Stimulated activated CD4-positive, alpha-beta T cell treated with anti-CD3 and anti-CD28 coated beads, Interleukin-1b, Interleukin-23, amount 100 ng/mL, for 48 hours (primary cell): ENCODE measurements at regions not wholly inside any gene's neighbourhood (a gene's known extent, or its start where the extent isn't known, plus 50 kb on each side); places are given as distances from the start of the nearest gene placed in this dataset.

Source experiments
- DNase-seq: peaks from one replicate; pipeline ENCODE4 v3.0.0-alpha.2; 2020

DNA sequence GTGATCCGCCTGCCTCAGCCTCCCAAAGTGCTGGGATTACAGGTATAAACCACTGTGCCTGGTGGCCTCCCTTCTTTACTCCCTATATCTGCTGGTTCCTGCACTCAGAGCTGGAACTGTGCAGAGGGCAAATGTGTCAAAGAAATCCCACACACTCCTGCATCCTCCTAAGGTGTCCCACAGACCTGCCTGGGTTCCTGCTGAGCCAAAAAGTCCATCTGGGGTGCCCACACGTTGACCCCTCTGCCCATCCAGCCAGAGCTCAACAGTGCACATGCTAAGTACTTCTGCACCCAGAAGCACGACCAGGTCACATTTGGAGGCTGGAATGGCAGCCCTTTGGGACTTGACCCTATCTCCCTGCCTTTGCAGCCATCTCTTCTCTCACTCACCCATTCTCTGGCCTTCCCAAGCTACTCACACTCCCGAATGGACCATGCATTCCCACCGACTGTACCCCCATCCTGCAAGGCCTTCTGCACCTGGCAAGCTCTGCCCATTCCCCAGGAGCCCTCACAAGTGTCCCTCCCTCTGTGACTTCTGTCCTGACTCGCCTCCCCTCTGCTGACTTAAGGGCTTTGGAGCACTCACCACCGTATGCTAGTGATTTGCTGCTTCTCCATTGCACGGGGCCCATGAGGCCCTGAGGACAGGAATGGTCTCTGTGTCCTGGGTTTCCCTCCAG, 152.1 kb downstream of the KCTD15 start:
- DNase-seq: no peak

DNA sequence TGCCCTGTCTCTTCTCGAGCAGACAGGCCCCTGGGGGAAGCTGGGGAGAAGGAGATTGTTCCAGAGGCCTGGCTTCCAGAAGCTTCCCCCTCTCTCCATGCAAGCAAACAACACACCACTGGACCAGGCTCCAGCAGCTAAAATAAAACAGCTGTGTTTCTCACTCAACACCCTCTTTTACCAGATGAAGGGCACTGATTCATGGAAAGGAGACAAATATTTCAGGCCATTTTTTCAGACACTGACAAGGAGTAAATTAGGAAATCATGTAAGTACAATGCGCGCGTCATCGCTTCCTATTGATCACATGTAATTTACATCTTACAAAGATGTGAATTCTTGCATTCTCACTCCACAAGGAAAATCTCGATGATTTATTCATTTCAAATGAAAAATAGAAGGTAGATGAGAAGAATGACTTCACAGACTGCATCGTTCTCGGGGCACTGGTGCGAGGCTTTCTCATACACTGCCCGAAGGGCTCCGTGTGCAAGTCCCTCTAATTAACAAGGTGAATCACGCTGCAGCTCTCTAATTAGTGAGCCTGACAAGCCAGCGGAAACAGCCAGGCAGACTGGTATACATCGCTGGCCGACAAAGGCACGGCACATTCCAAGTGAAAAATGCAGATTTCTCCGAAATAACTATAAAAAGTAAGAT, 153.6 kb downstream of the KCTD15 start:
- no peak for DNase-seq

DNA sequence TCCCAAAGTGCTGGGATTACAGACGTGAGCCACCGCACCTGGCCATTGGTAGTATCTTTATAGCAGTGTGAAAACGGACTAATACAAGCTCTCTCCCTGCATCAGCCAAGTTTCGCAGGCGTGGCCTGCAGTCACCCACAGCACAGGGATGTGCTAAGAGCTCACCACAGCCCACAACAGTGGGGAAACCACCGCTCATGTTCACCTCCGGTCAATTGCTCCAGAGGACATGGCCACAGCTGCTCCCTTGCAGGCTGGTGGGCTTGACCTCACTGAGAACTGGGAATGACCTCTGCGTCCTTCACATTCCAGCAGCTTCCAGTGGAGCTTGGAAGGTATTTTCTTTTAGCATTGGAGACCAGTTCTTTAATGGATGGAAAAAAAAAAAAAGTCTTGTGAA, 156.4 kb downstream of the KCTD15 start:
- DNase-seq: no peak

DNA sequence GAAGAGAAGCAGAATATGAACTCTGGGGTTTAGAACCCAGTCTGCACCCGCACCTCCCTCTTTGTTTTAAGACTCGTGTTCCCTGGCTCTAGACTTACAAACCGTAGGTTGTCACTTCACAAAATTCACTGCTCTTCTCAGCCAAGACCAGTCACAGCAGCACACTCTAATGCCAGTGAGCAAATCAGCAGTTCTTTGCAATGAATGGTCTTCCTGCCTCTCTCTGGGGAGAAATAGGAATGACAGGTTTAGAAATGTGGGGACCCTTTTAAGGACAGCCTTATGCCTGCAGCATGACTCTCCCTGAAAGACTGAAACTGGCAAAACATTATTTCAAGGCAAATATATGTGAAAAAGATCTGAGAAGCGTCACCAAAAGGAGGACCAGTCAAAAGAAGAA, 156.9 kb downstream of the KCTD15 start:
- no peak for DNase-seq

DNA sequence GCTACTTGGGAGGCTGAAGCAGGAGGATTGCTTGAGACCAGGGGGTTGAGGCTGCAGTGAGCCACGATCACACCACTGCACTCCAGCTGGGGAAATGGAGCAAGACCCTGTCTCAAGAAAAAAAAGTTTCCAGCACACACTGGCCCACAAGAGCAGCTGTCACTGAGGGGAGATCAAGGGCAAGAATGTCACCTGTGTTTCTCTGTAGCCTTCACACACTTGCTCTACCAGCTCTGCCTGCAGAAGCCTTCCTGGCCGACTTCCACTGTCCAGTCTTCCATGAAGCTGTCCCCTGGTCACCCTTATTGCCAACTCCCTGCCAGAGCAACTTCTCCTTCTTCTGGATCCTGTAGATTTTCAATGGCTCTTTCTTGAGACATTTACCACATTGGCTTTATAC, 158.0 kb downstream of the KCTD15 start:
- DNase-seq: no peak

DNA sequence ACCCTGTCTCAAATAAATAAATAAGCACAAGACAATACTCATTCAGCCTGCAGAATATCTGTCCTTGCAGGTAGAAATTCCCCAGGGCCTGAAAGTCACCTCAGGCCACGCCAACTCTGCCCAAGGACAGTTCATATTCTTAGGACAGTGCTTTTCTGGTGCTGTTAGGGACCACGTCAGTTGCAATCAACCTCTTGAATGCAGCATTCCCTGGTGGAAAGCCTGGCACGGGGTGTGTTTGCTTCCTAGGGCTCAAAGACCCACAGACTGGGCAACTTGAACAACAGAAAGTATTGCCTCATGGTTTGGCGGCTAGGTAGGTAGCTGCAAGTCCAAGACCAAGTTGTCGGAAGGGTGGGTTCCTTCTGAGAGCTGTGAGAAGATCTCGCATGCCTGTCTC, 160.3 kb downstream of the KCTD15 start:
- no peak for DNase-seq

DNA sequence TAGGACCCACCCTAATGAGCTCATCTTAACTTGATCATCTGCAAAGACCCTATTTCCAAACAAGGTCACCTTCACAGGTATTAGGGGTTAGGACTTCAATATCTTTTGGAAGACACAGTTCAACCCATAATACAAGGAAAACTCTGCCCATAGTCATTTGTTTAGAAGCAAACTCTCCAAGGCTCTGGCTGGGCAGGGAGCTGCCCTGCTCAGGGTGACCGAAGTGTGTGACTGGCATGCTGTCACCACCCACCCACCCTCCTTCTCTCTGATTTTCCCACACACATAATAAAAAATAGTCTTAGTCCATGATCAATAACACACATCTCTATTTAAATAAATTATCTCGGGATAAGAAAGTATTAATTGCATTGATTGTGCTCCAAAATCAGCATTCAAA, 161.1 kb downstream of the KCTD15 start:
- no peak for DNase-seq

DNA sequence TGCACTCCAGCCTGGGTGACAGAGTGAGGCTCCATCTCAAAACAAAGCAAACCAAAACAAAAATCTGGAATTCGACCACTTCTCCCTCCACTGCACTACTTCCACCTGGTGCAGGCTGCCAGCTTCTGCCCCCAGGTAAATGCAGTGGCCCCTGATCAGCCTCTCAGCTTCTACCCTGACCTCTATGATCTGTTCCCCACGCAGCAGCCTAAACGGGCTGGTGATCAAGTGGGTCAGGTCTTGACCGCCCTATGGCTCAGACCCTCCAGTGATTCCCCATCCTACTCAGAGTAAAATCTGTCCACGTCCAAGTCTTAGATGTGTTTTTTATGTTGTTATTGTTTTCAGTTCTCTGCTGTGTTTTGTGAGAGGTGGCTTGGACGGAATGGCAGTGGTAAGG, 163.9 kb downstream of the KCTD15 start:
- DNase-seq: no peak

DNA sequence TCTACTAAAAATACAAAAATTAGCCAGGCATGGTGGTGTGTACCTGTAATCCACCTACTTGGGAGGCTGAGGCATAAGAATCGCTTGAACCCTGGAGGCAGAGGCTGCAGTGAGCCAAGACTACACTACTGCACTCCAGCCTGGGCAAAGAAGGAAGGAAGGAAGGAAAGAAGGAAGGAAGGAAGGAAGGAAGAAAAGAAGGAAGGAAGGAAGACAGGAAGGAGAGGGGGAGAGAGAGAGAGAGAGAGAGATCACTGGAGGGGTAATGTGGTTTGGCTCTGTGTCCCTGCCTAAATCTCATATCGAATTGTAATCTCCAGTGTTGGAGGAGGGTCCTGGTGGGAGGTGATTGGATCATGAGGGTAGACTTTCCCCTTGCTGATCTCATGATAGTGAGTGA, 165.5 kb downstream of the KCTD15 start:
- DNase-seq: no peak

DNA sequence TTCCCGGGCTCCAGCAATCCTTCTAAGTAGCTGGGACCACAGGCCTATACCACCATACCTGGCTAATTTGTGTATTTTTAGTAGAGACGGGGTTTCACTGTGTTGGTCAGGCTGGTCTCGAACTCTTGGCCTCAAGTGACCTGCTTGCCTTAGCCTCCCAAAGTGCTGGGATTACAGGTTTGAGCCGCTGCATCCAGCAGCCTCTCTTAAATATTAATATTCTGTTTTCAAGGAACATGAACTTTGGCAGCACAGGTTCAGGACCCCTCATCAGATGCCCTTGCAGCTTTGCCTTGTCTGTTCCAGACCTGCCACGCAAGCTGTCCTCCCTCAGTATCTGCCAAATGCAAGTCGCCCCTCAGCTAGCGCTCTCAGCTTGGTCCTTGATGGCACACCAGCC, 166.8 kb downstream of the KCTD15 start:
- DNase-seq: no peak

DNA sequence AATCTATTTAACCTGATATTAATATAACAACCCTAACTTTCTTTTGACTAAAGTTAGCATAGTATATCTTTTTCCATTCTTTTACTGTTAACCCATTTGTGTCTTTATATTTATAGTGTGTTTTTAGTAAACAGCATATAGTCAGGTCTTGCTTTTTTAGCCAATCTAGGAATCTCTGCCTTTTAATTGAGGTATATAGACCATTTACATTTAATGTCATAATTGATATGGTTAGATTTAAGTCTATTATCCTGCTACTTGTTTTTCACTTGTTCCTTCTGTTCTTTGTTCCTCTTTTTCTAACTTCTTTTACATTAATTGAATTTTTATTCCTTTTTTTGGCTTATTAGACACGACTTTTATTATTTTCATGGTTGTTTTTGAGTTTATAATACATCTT, 174.4 kb downstream of the KCTD15 start:
- no peak for DNase-seq

DNA sequence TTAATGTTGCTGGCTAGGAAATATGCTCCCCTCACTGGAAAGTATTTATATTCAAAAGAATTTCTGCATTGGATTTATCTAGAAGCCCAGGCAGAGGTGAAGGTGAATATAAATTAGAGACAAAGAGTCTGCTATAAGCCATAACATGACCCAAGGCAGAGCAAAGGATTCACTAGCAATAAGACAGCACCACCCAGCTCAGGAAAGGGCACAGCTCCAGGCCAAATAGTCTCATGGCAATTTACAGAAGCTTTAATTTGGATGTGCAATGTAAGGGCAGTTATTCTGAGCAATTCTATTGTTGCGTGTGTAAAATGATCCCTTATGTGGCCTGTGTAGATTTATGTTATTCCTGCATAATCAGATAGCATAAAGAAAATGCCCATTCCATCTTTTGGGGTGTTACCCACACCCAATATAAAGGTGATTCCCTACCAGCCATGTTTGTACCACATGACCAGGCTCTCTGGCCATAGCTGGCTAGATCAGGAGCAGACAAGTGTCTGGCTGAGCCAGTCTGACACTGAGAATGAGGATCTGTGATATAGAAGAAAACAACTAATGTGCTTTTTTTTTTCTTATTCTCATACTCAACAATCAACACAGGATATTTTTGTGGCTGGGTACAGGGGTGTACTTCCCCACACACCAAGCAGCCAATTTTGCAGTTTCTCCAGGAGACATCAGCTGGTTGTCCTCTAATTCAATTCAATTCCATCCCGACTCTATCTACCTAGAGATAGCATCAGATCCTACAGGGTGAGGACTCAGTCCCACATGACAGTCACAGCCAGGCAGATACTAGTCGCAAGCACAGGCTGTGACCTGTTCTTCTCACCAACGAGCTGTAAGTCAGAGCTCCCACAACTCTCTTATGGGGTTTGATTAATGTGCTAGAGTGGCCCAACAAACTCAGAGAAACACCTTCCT, 181.4 kb downstream of the KCTD15 start:
- DNase-seq: no peak

DNA sequence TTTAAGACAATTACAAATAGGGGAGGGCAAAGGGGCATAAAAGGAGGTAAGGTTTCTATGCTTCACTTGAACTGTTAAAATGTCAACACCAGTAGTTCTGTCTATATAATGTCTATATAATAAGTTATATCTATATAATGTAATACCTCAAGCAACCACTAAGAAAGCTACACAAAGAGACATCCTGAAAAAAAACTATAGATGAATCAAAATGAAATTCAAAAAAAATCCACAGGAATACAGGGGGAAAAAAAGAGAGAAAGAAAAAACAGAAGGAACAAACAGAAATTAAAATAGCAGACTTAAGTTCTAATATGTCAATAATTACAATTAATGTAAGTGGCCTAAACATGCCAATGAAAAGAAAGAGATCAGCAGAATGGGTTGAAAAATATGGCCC, 186.0 kb downstream of the KCTD15 start:
- DNase-seq: no peak

DNA sequence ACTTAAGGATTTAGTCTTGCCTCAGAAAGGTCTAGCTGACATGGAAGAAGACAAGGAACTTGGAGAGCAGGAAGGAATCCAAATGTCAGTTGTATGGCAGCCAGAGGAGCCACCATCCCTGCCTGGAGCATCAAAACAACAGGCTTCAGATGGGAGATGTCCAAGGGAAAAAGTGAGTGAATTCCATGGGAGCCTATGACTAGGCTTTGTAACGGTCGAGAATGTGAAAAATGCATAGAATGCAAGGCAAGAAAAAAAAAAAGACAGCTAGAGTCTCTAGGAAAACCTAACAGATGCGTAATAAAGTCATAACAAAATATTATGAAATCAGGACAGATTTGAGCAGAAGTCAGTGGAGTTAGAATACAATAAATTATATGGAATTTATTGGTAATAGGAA, 183.7 kb upstream of the LSM14A start:
- no peak for DNase-seq

DNA sequence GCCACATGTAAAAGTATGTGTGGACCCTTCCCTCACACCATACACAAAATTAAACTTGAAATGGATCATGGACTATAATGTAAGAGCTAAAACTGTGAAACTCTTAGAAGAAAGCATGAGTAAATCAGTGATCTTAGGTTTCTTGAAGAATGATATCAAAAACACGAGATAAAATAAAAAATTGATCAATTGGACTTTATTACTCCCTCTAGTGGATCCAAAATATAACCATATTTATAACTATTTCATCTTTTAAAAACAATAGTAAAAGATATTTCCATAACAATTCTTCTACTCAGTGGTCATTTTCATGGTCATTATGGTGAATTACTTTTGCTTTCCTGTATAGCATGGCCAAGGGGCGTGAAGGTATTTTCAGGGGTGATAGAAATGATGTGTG, 174.6 kb upstream of the LSM14A start:
- no peak for DNase-seq

DNA sequence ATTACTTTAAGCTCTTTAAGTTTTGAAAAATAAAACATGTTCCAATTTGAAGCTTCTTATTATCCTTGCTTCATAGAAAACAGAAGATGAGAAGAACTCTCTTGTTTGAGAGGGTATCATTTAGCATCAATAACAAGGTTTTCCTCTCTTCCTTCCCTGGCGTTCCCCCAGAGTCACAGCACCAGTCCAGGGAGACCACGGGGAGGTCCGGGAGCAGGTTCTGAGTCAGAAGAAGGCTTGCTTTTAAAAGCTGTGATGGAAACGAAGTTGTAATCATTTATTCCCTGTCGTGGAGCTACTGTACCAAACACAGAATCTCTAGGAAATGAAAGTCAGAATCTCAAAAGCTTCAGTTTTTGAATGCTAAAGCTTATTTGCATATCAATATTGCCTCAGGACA, 174.0 kb upstream of the LSM14A start:
- no peak for DNase-seq

DNA sequence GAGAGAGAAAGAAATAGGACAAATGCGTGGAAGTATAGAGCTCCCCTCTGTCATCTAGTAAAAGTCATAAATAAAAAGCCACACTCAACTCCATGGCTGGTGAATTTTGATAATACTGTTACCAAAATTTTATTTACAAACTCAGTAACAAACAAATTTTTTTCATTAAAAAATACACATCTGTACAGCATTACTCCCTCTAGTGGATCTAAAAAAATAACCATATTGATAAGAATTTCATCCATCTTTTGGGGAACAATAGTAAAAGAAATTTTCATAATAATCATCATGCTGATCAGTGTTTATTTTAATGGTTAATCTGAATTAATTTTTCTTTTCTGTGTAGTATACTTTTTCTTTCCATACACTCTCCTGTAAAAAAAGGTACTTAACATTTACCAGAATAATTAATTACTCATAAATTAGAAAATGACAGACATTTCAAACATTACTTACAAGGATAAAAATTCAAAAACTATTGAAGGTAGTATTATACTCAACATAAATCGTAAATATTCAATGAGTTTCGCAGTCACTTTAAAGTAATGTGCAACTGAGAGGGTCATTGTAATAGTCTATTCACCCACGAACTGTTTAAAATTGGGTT, 173.5 kb upstream of the LSM14A start:
- DNase-seq: no peak

DNA sequence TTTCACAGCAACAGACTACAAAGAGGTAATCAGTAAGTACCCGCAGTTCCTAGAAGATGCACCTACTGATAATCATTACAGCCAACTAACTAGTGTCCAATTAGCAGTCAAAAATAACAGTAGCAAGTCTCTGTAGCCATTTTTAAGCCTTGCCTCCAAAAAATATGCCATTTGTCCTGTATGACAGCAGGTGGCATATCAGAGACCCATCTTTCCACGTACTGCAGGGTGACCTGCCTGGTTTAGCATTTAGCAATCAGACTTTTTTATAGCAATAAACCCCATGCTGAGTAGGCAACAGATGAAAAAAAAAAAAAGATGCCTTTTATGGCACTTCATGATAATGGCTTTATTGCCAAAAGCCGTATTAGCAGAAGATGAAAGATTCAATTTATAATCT, 155.3 kb upstream of the LSM14A start:
- no peak for DNase-seq

DNA sequence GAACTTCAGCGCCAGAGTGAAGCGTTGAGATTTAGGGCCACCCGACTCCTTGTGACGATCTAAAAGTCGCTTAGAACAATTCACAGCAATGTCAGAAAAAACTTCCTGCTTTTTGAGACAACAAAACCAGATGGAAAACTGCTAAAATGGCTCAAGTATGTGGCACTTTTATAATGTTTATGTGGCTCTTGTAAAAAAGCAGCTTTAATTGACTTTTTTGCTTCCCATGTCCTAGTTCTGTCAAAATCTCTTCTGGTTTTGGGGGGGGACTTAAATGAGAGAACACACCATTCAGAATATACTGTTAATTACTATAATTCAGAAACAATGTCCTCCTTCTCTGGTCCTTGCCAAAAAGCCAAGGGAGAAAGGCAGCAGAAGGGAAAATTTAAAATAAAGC, 154.7 kb upstream of the LSM14A start:
- no peak for DNase-seq

DNA sequence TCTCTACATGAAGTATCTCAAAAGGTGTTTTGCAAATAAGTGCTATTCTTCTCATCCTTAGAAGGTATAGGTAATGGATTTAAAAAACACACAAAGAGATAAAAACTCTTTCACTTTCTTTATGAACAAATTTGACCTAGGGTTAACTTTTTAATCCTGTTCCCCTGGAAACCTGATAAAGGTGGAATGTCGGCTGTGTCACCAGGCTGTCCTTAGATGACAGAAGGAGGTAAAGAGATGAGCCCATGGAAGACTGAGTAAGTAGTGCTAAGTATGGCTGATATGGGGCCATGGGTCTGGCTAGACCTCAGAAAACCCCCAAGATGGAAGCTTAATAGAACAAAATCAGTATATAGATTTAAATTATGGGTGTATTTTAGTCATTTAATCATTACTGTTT, 153.8 kb upstream of the LSM14A start:
- DNase-seq: no peak

DNA sequence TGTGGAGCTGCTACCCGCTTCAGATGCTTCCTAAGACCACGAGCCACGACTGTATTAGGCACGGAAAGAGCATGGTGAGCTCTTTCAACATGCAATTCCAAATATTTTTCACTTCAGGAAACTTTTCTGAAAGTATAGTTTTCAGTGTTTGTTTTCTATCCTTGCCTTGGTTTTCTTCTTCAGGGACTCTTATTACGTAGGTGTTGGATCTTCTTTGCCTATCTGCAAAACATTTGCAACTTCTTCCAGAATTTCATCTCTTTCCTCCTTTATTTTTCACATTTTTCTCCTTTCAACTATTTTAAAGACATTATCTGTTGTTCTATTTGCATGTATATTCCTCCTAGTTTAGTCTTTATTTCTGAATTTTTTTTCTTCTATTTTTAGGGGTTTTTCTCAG, 148.9 kb upstream of the LSM14A start:
- no peak for DNase-seq

DNA sequence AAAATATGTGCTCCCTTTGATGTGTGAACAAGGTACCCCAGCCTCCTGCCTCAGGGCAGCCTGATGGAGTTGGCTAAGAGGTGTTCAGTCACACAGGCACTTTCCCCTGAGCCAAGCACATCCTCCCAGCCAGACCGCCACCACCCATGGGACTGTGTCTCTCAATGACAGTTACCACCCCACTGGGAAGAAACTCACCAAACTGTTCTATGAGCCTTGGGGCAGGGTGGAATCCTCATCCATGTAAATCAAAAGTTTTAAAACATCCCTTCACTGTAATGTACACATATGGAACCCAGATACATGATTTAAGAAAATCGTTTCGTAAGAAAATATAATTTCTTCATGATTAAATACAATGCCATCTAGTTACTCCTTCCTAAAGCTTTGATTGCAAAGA, 138.4 kb upstream of the LSM14A start:
- DNase-seq: no peak

DNA sequence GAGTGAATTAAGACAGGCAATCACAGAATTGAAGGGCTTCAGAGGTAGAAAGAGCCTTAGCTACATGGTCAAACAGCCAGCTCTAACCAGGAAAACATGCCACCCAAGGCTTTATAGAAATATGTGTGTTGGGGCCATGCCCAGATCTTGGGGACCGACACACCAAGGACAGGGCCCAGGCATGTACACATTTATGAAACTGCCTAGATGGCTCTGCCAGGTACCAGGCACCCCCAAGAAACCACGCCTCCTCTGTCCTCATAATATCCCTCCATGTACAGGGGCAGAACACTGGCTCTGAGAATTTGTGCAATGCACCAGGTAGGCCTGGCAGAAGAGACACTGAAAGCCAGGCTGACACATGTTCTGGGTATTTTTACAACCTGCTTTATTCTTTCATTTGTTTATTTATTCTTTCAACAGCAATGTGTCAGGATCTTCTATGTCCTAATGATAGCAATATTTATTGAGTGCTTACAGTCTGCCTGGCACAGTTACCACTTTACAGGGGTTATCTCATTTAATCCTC, 137.9 kb upstream of the LSM14A start:
- no peak for DNase-seq
